Endothelial cell of umbilical vein (primary cell): ENCODE measurements at regions not wholly inside any gene's neighbourhood (a gene's known extent, or its start where the extent isn't known, plus 50 kb on each side); places are given as distances from the start of the nearest gene placed in this dataset.
"Not testable (repeated sequence)": the region's sequence is repeated elsewhere in the genome, so short reads cannot be mapped to it uniquely, and the experiment has no call there.

ENCODE experiments used
- BruUV-seq: library from RNA; stranded (reverse); fragments of 400-500 nt; replicated peaks from 2 replicates; lab custom pipeline; 2021; lab: Mats Ljungman, UMichigan
- CTCF ChIA-PET: fragments of 300-600, 350-600 bp; sonication (Branson Sonifier 250); formaldehyde crosslinking; loops from one replicate; lab custom pipeline; 2021; ENCODE audit warnings: antibody characterized with exemption, inconsistent platforms; lab: Charles Lee
- POLR2A ChIA-PET: fragments of 300-600, 350-600 bp; sonication (Branson Sonifier 250); formaldehyde crosslinking; loops from one replicate; lab custom pipeline; 2021; ENCODE audit warnings: antibody characterized with exemption, inconsistent platforms; lab: Charles Lee
- DNase-seq: peaks from one replicate; pipeline ENCODE4 v3.0.0-alpha.2; 2011; ENCODE audit warnings: low read depth, low spot score
- FAIRE-seq: peaks from 2 replicates; lab custom pipeline; 2011; peaks lifted over from hg19 to GRCh38; lab: Jason Lieb, UNC
- H2AFZ ChIP-seq: 2 replicates; pipeline ENCODE4 v1.6.0; 2012; ENCODE audit warnings: low read depth, low read length, control low read depth, inconsistent platforms
- H3K27ac ChIP-seq: 2 replicates; pipeline ENCODE4 v1.5.1; 2011; ENCODE audit warnings: low read depth, mild to moderate bottlenecking, control low read depth, low read length, moderate library complexity; ENCODE audit not compliant: insufficient read depth
- H3K27me3 ChIP-seq, 2 experiments: 2 replicates each; pipeline versions ENCODE4 v1.6.0 to v1.6.1; 2011; ENCODE audit warnings: low read length in 2 of 2, mixed read lengths in 1 of 2; ENCODE audit not compliant: control insufficient read depth in 2 of 2, insufficient read depth in 2 of 2
- H3K36me3 ChIP-seq, 2 experiments: 2 replicates in 1 of 2; 3 replicates in 1 of 2; pipeline ENCODE4 v1.5.1; 2011; ENCODE audit warnings: low read length in 2 of 2, mild to moderate bottlenecking in 1 of 2, moderate library complexity in 1 of 2; ENCODE audit not compliant: control insufficient read depth in 2 of 2, insufficient read depth in 2 of 2; ENCODE audit errors: extremely low read depth in 1 of 2
- H3K4me1 ChIP-seq: 3 replicates; pipeline ENCODE4 v1.5.1; 2011; ENCODE audit warnings: mild to moderate bottlenecking, low read length; ENCODE audit not compliant: control insufficient read depth, insufficient read depth; ENCODE audit errors: extremely low read depth
- H3K4me2 ChIP-seq: 2 replicates; pipeline ENCODE4 v1.6.1; 2011; ENCODE audit warnings: low read length, control low read depth, mixed read lengths; ENCODE audit not compliant: insufficient read depth
- H3K4me3 ChIP-seq, 3 experiments: fragments of 200-600 bp in 1 of 3; sonication (generic), shearing (Covaris generic) in 1 of 3; replicated peaks in 1 of 3; 2 replicates each; pipeline ENCODE4 v1.5.1; 2011 to 2016; ENCODE audit warnings: control low read depth in 3 of 3, low read length in 3 of 3, mild to moderate bottlenecking in 2 of 3, inconsistent platforms in 1 of 3, low read depth in 1 of 3, moderate library complexity in 1 of 3; ENCODE audit not compliant: insufficient read depth in 1 of 3
- H3K79me2 ChIP-seq: 2 replicates; pipeline ENCODE4 v1.6.0; 2012; ENCODE audit warnings: low read length, inconsistent platforms; ENCODE audit not compliant: control insufficient read depth, insufficient read depth
- H3K9ac ChIP-seq: replicated peaks from 2 replicates; pipeline ENCODE3; 2011; ENCODE audit warnings: low read length, control low read depth; ENCODE audit not compliant: insufficient read depth; ENCODE audit errors: extremely low read depth
- H3K9me1 ChIP-seq: replicated peaks from 3 replicates; pipeline ENCODE4 v1.6.0; 2011; ENCODE audit warnings: mild to moderate bottlenecking, low read length; ENCODE audit not compliant: control insufficient read depth, insufficient read depth; ENCODE audit errors: extremely low read depth
- H3K9me3 ChIP-seq: replicated peaks from 2 replicates; pipeline ENCODE4 v1.5.1; 2012; ENCODE audit warnings: low read length, inconsistent platforms; ENCODE audit not compliant: control insufficient read depth, insufficient read depth
- H4K20me1 ChIP-seq: replicated peaks from 2 replicates; pipeline ENCODE3; 2011; ENCODE audit warnings: mild to moderate bottlenecking, low read length; ENCODE audit not compliant: control insufficient read depth, insufficient read depth; ENCODE audit errors: extremely low read depth
- CTCF ChIP-seq, 2 donors: IDR thresholded peaks; 1 replicate in 1 of 2; 2 replicates in 1 of 2; pipeline ENCODE4 v1.5.1; 2011; ENCODE audit warnings: low read length in 2 of 2, mild to moderate bottlenecking in 2 of 2, moderate library complexity in 2 of 2, control low read depth in 1 of 2, inconsistent platforms in 1 of 2, low read depth in 1 of 2; ENCODE audit not compliant: insufficient read depth in 1 of 2; ENCODE audit errors: extremely low read depth in 1 of 2
- EZH2 ChIP-seq: IDR thresholded peaks from 2 replicates; pipeline ENCODE4 v1.6.1; 2012; ENCODE audit warnings: borderline replicate concordance, low read depth, mild to moderate bottlenecking, moderate library complexity, low read length, inconsistent platforms; ENCODE audit not compliant: severe bottlenecking
- FOS ChIP-seq: IDR thresholded peaks from 2 replicates; pipeline ENCODE4 v1.6.1; 2011; ENCODE audit warnings: mild to moderate bottlenecking, low read length, moderate library complexity, borderline replicate concordance; ENCODE audit not compliant: insufficient read depth
- GATA2 ChIP-seq: IDR thresholded peaks from 2 replicates; pipeline ENCODE4 v1.7.0; 2011; ENCODE audit warnings: low read depth, mild to moderate bottlenecking, moderate library complexity, mixed read lengths, low read length; ENCODE audit not compliant: insufficient read length, insufficient read depth
- JUN ChIP-seq: IDR thresholded peaks from 2 replicates; pipeline ENCODE4 v1.6.1; 2011; ENCODE audit warnings: borderline replicate concordance, low read depth; ENCODE audit not compliant: insufficient read length, insufficient read depth
- MAX ChIP-seq: IDR thresholded peaks from 2 replicates; pipeline ENCODE4 v1.6.1; 2011; ENCODE audit not compliant: insufficient read depth, insufficient read length
- MYC ChIP-seq: IDR thresholded peaks from one replicate; pipeline ENCODE4 v1.6.1; 2011; ENCODE audit warnings: mild to moderate bottlenecking, low read depth, low read length
- POLR2A ChIP-seq: IDR thresholded peaks from 2 replicates; pipeline ENCODE4 v1.6.1; 2012; ENCODE audit warnings: low read depth, mild to moderate bottlenecking, control low read depth, low read length
- POLR2AphosphoS5 ChIP-seq: IDR thresholded peaks from 2 replicates; pipeline ENCODE4 v1.6.1; 2012; ENCODE audit warnings: low read depth, mild to moderate bottlenecking, control low read depth, low read length, moderate library complexity; ENCODE audit not compliant: insufficient read depth
- dilution Hi-C: fragments of 300-500 bp; cut with MboI; formaldehyde crosslinking; loops from one replicate; pipeline ENCODE4 v1.15.0; 2019; ENCODE audit warnings: low sequenced_read_pairs; ENCODE audit not compliant: extremely low pct_ligation_motif_present
- intact Hi-C: fragments of 100-400 bp; cut with micrococcal nuclease; formaldehyde crosslinking; loops from one replicate; pipeline ENCODE4 v1.10.0; 2022

GRCh38 chr7:57821438-57822382 lies 371.7 kb downstream of the ZNF716 start:
- H3K36me3 ChIP-seq = no peaks in the 10 kb centered on the region
- CTCF ChIA-PET = no interaction called here

GRCh38 chr7:57826548-57826947 lies 376.6 kb downstream of the ZNF716 start:
- DNase-seq, FAIRE-seq, BruUV-seq, H3K4me3 ChIP-seq, H3K79me2 ChIP-seq, POLR2A ChIA-PET, H3K27me3 ChIP-seq, intact Hi-C loops, H3K4me1 ChIP-seq, H4K20me1 ChIP-seq, H3K36me3 ChIP-seq, H3K4me2 ChIP-seq, dilution Hi-C loops, H3K9ac ChIP-seq, H2AFZ ChIP-seq, H3K27ac ChIP-seq, H3K9me1 ChIP-seq, H3K9me3 ChIP-seq, CTCF ChIA-PET: not testable (repeated sequence)

More at GRCh38 chr7:57821438-57822382, 371.7 kb downstream of the ZNF716 start:
- intact Hi-C loops (no loop called here), dilution Hi-C loops (no loop called here)
- H3K79me2 ChIP-seq = no peaks in the 10 kb centered on the region
- H3K4me1 ChIP-seq = no peaks in the 10 kb centered on the region
- no peaks in the 10 kb centered on the region for H3K9me1 ChIP-seq
- H3K9ac ChIP-seq = no peak overlapping the region
- H2AFZ ChIP-seq = no peak overlapping the region
- DNase-seq = no peak
- H3K4me3 ChIP-seq = no peak overlapping the region
- no peaks in the 10 kb centered on the region for H3K27me3 ChIP-seq
- FAIRE-seq = no peak
- TF ChIP-seq MAX = no peak
- no peak for TF ChIP-seq MYC
- TF ChIP-seq POLR2AphosphoS5 = no peak
- no peak for TF ChIP-seq JUN
- TF ChIP-seq EZH2 = no peak
- no peak for TF ChIP-seq POLR2A
- TF ChIP-seq FOS = no peak
- no peak for TF ChIP-seq GATA2
- TF ChIP-seq CTCF (IDR thresholded peaks at IDR 0.05; ENCODE audit: extremely low read depth in 1 of 2, insufficient read depth in 1 of 2, low read depth in 1 of 2, low read length in 2 of 2) = no peak
- BruUV-seq = no TSS peak
- H3K9me3 ChIP-seq = no peaks in the 10 kb centered on the region
- H3K4me2 ChIP-seq = no peak overlapping the region
- H4K20me1 ChIP-seq = no peaks in the 10 kb centered on the region
- no peak overlapping the region for H3K27ac ChIP-seq
- POLR2A ChIA-PET = no interaction called here
